MCF 10A (cell line): ENCODE measurements at regions not wholly inside any gene's neighbourhood (a gene's known extent, or its start where the extent isn't known, plus 50 kb on each side); places are given as distances from the start of the nearest gene placed in this dataset.
"Not testable (repeated sequence)": the region's sequence is repeated elsewhere in the genome, so short reads cannot be mapped to it uniquely, and the experiment has no call there.

Experiments
- BruUV-seq: library from RNA; stranded (reverse); fragments of 400-500 nt; replicated peaks from 2 replicates; lab custom pipeline; 2021; lab: Mats Ljungman, UMichigan
- CTCF ChIA-PET: fragments of 300-600 bp; sonication (Branson Sonifier 250); formaldehyde crosslinking; extraction: SDS; loops from one replicate; lab custom pipeline; 2021; ENCODE audit warnings: antibody characterized with exemption, inconsistent platforms; lab: Yijun Ruan, JAX
- POLR2A ChIA-PET: fragments of 300-600, 350-650 bp; sonication (Branson Sonifier 250); formaldehyde crosslinking; extraction: SDS; loops from one replicate; lab custom pipeline; 2020; ENCODE audit warnings: antibody characterized with exemption, inconsistent platforms; lab: Yijun Ruan, JAX
- DNase-seq: peaks from one replicate; pipeline ENCODE4 v3.0.0-alpha.2; 2018; ENCODE audit not compliant: unreplicated experiment
- H3K27ac Mint-ChIP-seq: one replicate; pipeline ENCODE4 v1.8.0; 2022; ENCODE audit warnings: mild to moderate bottlenecking, low read depth, mixed read lengths; ENCODE audit not compliant: unreplicated experiment
- H3K27me3 Mint-ChIP-seq: one replicate; pipeline ENCODE4 v1.8.0; 2022; ENCODE audit warnings: mixed read lengths; ENCODE audit not compliant: insufficient read depth, unreplicated experiment
- H3K36me3 Mint-ChIP-seq: one replicate; pipeline ENCODE4 v1.8.0; 2022; ENCODE audit warnings: mild to moderate bottlenecking, moderate library complexity, mixed read lengths; ENCODE audit not compliant: insufficient read depth, unreplicated experiment
- H3K4me1 Mint-ChIP-seq: one replicate; pipeline ENCODE4 v1.8.0; 2022; ENCODE audit warnings: mixed read lengths; ENCODE audit not compliant: insufficient read depth, unreplicated experiment
- H3K4me3 Mint-ChIP-seq: one replicate; pipeline ENCODE4 v1.8.0; 2022; ENCODE audit warnings: mild to moderate bottlenecking, moderate library complexity, mixed read lengths; ENCODE audit not compliant: unreplicated experiment
- H3K9me3 Mint-ChIP-seq: one replicate; pipeline ENCODE4 v1.8.0; 2022; ENCODE audit warnings: mixed read lengths; ENCODE audit not compliant: unreplicated experiment
- intact Hi-C: fragments of 100-400 bp; cut with micrococcal nuclease; formaldehyde crosslinking; loops from 2 replicates; pipeline ENCODE4 v1.14.1; 2022
- TF ChIP-seq, protein P1 (sequence below): fragments of 200-600 bp; IDR thresholded peaks from one replicate; pipeline ENCODE4 v1.8.0; 2022; ENCODE audit warnings: antibody characterized with exemption, mild to moderate bottlenecking; ENCODE audit not compliant: unreplicated experiment

DNA sequence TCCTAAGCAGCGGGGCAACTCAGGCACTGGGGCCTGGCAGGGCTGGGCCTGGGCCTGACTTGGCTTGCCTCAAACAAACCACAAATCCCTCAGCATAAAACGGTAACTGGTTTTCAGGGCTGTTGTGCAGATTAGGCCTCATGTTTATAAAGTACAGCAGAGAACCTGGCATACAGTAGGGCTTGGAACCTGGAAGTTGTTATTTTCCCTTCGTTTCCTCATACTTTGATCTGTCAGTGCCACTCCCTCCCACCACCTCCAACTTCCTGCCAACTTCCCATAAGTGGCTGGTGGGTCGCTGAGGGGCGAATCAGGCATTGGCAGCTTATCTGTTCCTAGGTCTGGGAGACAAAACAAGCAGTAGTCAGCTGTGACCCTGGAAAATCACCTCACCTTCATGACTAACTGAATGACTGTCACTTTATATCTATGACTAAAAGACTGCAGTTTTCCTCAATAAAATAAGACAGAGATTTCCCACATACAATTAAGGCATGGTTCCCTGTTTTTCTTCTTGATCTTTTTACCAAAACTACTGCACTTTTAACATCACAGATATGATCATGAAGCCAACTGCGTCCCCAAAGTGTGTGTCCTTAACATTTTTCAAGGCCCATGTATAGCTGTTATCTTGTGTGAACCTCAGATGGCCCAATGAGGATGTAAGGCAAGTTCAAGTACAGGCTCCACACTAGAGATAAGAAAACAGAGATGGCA, 94.5 kb downstream of the TRIM69 start:
- DNase-seq, H3K9me3 Mint-ChIP-seq, H3K27ac Mint-ChIP-seq, intact Hi-C loops, H3K4me3 Mint-ChIP-seq, BruUV-seq, H3K27me3 Mint-ChIP-seq, H3K4me1 Mint-ChIP-seq, POLR2A ChIA-PET, CTCF ChIA-PET, H3K36me3 Mint-ChIP-seq: not testable (repeated sequence)

DNA sequence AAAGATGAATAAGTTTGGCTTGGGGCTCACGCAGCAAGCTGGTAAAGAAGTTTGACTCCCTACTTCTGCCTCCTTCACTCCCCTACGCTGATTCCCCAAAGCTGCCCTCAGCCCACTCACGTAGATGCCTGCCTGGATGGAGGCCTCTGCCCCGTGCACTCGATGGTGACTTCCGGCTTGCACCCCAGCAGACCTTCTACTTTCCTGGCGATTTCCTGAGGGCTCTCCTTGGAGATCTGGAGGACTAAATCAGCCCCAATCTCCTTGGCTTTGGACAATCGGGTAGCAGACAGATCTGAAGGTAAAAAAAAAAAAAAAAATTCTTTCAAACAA, 95.0 kb downstream of the TRIM69 start:
- H3K36me3 Mint-ChIP-seq, DNase-seq, H3K27ac Mint-ChIP-seq, BruUV-seq, CTCF ChIA-PET, POLR2A ChIA-PET, H3K4me3 Mint-ChIP-seq, H3K9me3 Mint-ChIP-seq, intact Hi-C loops, H3K4me1 Mint-ChIP-seq, H3K27me3 Mint-ChIP-seq: not testable (repeated sequence)

DNA sequence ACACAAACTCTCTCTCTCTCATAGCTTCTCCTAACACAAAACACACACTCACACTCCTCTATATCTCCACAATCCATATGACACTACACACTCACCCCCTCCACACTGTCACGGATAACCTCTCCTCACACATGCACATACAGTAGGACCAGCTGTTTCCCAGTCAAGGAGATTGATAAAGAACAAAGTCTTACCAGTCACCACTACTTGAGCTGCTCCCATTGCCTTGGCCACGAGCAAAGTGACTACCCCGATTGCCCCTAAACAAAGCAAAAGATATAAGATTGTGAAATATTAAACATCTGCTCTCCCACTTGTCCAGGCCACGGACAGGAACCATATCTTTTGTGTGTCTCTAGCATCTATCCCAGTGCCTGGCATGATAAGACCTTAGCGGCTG, 95.8 kb downstream of the TRIM69 start:
- H3K36me3 Mint-ChIP-seq, POLR2A ChIA-PET, H3K4me3 Mint-ChIP-seq, H3K4me1 Mint-ChIP-seq, BruUV-seq, H3K27ac Mint-ChIP-seq, H3K27me3 Mint-ChIP-seq, CTCF ChIA-PET, intact Hi-C loops, H3K9me3 Mint-ChIP-seq, DNase-seq: not testable (repeated sequence)

DNA sequence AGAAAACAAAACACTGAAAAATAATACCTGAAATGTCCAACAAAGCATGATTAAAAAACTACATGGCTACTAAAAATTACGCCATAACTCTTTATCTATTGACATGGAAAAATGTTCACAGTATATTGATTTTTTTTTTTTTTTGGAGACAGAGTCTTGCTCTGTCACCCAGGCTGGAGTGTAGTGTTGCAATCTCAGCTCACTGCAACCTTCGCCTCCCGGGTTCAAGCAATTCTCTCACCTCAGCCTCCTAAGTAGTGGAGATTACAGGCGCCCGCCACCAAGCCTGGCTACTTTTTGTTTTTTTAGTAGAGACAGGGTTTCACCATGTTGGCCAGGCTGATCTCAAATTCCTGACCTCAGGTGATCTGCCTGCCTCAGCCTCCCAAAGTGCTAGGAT, 96.8 kb downstream of the TRIM69 start:
- not testable (repeated sequence) for BruUV-seq

DNA sequence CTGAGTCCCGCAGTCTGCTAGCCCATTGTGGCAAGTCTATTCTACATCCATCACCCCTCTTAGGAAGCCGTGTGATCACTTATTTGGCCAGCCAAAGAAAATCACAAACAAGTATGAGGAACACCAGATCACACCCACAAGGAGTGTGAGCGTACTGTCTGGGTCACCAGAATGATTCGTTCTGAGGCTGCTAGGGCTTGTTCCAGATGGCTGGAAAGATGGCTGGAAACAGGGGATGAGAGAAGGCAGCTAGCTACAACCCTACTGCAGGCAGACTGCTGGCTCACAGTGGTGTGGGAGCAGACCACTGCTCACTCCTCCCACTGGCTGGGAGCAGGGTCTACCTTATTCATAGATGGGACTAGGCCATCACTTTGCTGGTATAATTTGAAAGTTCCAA, 97.4 kb downstream of the TRIM69 start:
- H3K36me3 Mint-ChIP-seq, H3K4me1 Mint-ChIP-seq, CTCF ChIA-PET, POLR2A ChIA-PET, H3K27ac Mint-ChIP-seq, H3K27me3 Mint-ChIP-seq, BruUV-seq, intact Hi-C loops, H3K9me3 Mint-ChIP-seq, DNase-seq, H3K4me3 Mint-ChIP-seq: not testable (repeated sequence)

More for the DNA sequence above, 96.8 kb downstream of the TRIM69 start:
- intact Hi-C loops, POLR2A ChIA-PET, H3K4me3 Mint-ChIP-seq, H3K27me3 Mint-ChIP-seq, DNase-seq, H3K9me3 Mint-ChIP-seq, H3K27ac Mint-ChIP-seq, H3K4me1 Mint-ChIP-seq, CTCF ChIA-PET, H3K36me3 Mint-ChIP-seq: not testable (repeated sequence)

DNA sequence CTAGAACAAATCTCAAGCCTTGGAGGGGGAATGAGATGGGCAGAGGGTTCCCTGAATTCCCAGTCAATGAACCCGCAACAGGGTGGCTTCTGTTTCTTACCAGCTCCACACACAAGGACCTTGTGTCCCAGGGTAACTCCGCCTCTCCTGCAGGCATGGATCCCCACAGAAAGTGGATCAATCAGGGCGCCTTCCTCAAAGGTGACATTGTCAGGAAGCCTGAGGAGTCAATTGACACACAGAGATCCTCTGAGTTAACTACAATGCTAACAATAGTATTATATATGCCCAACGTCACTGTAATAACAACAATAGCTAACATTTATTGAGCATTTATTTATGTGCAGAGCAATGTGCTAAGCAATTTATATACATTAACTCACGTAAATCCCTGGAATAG, 98.8 kb downstream of the TRIM69 start:
- intact Hi-C loops, DNase-seq, H3K4me1 Mint-ChIP-seq, POLR2A ChIA-PET, H3K4me3 Mint-ChIP-seq, H3K27ac Mint-ChIP-seq, H3K36me3 Mint-ChIP-seq, H3K27me3 Mint-ChIP-seq, H3K9me3 Mint-ChIP-seq, BruUV-seq: not testable (repeated sequence)
- CTCF ChIA-PET: interaction anchor here (0.6 kb wide), 1 partner anchor 654 kb away, joined by 3 read pairs; no protein-coding TSS in a partner anchor

DNA sequence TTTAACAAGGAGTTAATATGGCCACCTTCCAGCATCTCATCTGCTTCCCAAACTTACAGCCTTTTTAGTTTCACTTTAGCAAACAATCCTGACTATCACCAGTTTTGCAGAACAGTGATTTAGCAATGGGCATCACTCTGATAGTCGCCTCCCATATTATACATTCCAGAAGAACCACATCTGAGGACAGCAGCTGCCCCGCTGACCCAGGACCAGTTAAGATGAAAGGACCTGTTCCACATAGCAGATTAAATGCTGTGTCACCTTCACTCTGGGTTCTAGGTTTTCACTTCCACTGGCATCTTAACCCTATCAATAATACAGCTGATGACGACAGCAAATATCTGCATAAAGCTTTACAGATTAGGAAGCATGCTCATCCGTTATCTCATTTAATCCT, 99.8 kb downstream of the TRIM69 start:
- Mint-ChIP-seq H3K27me3 (no peaks in the 10 kb centered on the region), H3K4me3 (no peak overlapping the region), H3K36me3 (no peaks in the 10 kb centered on the region), H3K27ac (no peak overlapping the region), H3K4me1 (peaks cover 7% of the 10 kb centered on the region), H3K9me3 (no peaks in the 10 kb centered on the region)
- no TSS peak for BruUV-seq
- intact Hi-C loops: no loop called here
- TF ChIP-seq, protein P1, sequence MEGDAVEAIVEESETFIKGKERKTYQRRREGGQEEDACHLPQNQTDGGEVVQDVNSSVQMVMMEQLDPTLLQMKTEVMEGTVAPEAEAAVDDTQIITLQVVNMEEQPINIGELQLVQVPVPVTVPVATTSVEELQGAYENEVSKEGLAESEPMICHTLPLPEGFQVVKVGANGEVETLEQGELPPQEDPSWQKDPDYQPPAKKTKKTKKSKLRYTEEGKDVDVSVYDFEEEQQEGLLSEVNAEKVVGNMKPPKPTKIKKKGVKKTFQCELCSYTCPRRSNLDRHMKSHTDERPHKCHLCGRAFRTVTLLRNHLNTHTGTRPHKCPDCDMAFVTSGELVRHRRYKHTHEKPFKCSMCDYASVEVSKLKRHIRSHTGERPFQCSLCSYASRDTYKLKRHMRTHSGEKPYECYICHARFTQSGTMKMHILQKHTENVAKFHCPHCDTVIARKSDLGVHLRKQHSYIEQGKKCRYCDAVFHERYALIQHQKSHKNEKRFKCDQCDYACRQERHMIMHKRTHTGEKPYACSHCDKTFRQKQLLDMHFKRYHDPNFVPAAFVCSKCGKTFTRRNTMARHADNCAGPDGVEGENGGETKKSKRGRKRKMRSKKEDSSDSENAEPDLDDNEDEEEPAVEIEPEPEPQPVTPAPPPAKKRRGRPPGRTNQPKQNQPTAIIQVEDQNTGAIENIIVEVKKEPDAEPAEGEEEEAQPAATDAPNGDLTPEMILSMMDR: no peak
- DNase-seq: no peak
- ChIA-PET POLR2A (no interaction called here), CTCF (interaction anchor here (1.4 kb wide), 1 partner anchor 17 kb away, joined by 4 read pairs; no protein-coding TSS in a partner anchor)

DNA sequence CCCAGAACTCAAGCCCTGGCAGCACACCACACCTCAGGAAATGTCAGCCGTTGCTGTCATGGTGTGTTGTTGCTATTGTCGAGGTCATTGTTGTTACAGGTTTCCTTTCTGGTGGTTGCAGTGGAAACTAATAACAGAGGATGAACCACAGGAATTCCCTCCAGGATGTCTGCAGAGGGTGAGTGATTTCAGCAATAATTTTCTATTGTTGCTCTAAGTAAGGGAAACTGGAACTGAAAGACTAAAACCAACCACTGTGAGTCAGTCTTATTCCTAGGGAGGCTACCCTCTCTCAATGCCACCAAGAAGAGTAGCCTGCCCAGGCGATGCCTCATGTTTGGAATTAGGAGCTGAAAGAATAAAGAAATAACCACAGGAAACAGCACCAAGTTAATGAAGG, 102.6 kb downstream of the TRIM69 start:
- H3K27me3 Mint-ChIP-seq, CTCF ChIA-PET, H3K4me3 Mint-ChIP-seq, BruUV-seq, POLR2A ChIA-PET, intact Hi-C loops, H3K4me1 Mint-ChIP-seq, H3K9me3 Mint-ChIP-seq, H3K36me3 Mint-ChIP-seq: not testable (repeated sequence)
- peak; percentile 9 for DNase-seq
- peak overlapping the region; percentile 27 for H3K27ac Mint-ChIP-seq

DNA sequence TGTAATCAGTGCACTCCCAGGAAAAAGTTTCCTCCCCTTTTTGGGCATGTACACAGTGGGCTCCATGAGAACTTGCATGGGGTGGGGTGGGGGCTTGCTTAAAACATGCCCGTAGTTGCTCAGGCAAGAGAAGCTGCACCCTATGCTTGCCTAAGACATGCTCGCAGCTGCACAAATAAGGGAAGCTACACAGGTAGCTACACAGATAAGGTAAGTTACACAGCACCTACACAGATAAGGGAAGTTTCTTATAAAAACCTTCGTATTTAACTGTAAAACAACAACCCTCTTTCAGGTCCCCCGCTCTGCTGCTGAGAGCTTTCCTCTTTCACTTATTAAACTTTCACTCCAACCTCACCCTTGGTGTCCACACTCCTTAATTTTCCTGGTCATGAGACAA, 105.4 kb downstream of the TRIM69 start:
- BruUV-seq, POLR2A ChIA-PET, H3K4me1 Mint-ChIP-seq, H3K27ac Mint-ChIP-seq, H3K27me3 Mint-ChIP-seq, H3K4me3 Mint-ChIP-seq, DNase-seq, H3K9me3 Mint-ChIP-seq, intact Hi-C loops, H3K36me3 Mint-ChIP-seq: not testable (repeated sequence)
- CTCF ChIA-PET: interaction anchor here (1.3 to 1.8 kb wide), 2 partner anchors 10 to 12 kb away, joined by 6 to 7 read pairs; no protein-coding TSS in a partner anchor
